Spleen (tissue), 7 donors: ENCODE measurements at regions not wholly inside any gene's neighbourhood (a gene's known extent, or its start where the extent isn't known, plus 50 kb on each side); places are given as distances from the start of the nearest gene placed in this dataset.

Source experiments
- POLR2A ChIP-seq, 3 donors: fragments of 450-650 bp; IDR thresholded peaks; one replicate each; pipeline ENCODE4 v1.5.1; 2017; ENCODE audit warnings: antibody characterized with exemption in 3 of 3, mild to moderate bottlenecking in 1 of 3
- TF ChIP-seq, protein P1 (sequence below), 11 experiments: fragments of 200-600 bp in 7 of 11; fragments of 450-650 bp in 4 of 11; sonication (generic) in 4 of 11; IDR thresholded peaks in 8 of 11; conservative IDR thresholded peaks in 3 of 11; 1 replicate in 7 of 11; 2 replicates in 4 of 11; pipeline versions ENCODE4 v1.4.0 to v1.8.0; 2016 to 2021; ENCODE audit warnings: antibody characterized with exemption in 11 of 11, inconsistent platforms in 4 of 11, mild to moderate bottlenecking in 1 of 11
- donor health status: DM: no; HTN: no; CAD: no; lungs with moderate emphysema.
- donor health status: DM: no; HTN: no; CAD: no.
- donor health status: DM: no; HTN: no; CAD: no.

DNA sequence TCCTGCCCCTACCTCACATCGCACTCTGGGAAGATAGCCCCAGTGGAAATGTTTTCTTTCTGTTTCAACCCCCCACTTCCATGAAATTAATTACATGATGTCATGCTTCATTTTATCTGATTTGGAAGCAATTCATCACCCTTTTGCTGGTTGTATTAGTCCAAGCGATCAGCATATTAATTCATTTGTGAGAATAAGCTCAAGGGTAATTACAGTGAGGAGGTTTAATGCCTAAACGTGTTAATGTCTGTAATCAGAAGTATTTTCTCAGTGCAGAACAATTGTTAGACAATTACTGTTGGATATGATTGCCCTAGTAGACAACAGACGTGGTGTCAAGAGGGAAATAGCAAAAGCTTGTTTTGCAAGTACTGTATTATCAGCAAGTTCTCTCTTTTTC is 746.3 kb downstream of the CPS1 start:
- TF ChIP-seq, protein P1, sequence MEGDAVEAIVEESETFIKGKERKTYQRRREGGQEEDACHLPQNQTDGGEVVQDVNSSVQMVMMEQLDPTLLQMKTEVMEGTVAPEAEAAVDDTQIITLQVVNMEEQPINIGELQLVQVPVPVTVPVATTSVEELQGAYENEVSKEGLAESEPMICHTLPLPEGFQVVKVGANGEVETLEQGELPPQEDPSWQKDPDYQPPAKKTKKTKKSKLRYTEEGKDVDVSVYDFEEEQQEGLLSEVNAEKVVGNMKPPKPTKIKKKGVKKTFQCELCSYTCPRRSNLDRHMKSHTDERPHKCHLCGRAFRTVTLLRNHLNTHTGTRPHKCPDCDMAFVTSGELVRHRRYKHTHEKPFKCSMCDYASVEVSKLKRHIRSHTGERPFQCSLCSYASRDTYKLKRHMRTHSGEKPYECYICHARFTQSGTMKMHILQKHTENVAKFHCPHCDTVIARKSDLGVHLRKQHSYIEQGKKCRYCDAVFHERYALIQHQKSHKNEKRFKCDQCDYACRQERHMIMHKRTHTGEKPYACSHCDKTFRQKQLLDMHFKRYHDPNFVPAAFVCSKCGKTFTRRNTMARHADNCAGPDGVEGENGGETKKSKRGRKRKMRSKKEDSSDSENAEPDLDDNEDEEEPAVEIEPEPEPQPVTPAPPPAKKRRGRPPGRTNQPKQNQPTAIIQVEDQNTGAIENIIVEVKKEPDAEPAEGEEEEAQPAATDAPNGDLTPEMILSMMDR (IDR thresholded peaks at IDR 0.05 in 8 of 11, conservative IDR thresholded peaks at IDR 0.05 in 3 of 11) = no peak
- no peak for TF ChIP-seq POLR2A (IDR thresholded peaks at IDR 0.05)
